HepG2 (cell line): ENCODE measurements at regions not wholly inside any gene's neighbourhood (a gene's known extent, or its start where the extent isn't known, plus 50 kb on each side); places are given as distances from the start of the nearest gene placed in this dataset.

Source experiments
- ATAC-seq: fragments of 200-7000 bp; cut with Tn5 transposase; 3 replicates; pipeline ENCODE4 v1.9.1; 2020; ENCODE audit warnings: mild to moderate bottlenecking, moderate library complexity
- BruUV-seq: library from RNA; stranded (reverse); fragments of 400-500 nt; replicated peaks from 2 replicates; lab custom pipeline; 2021; lab: Mats Ljungman, UMichigan
- CTCF ChIA-PET: fragments of 300-600 bp; formaldehyde crosslinking; extraction: SDS; loops from one replicate; lab custom pipeline; 2021; ENCODE audit warnings: low total read pairs, inconsistent platforms, low intra/inter-chr PET ratio; lab: Yijun Ruan, JAX
- POLR2A ChIA-PET: fragments of 350-600 bp; sonication (Branson Sonifier 250); formaldehyde crosslinking; loops from one replicate; lab custom pipeline; 2020; ENCODE audit warnings: antibody characterized with exemption, inconsistent platforms; lab: Yijun Ruan, JAX
- DNase-seq: peaks from one replicate; pipeline ENCODE4 v3.0.0-alpha.2; 2015; ENCODE audit warnings: low spot score
- FAIRE-seq: peaks from 3 replicates; lab custom pipeline; 2011; peaks lifted over from hg19 to GRCh38; lab: Jason Lieb, UNC
- H2AFZ ChIP-seq: one replicate; pipeline ENCODE4 v1.6.1; 2011; ENCODE audit warnings: low read length, inconsistent platforms
- H3K27ac ChIP-seq: fragments of 300-600 bp; 3 replicates; pipeline ENCODE4 v1.8.0; 2011; ENCODE audit warnings: mixed run types, mild to moderate bottlenecking, mixed read lengths, low read length, inconsistent platforms; ENCODE audit not compliant: insufficient read depth; ENCODE audit errors: extremely low read length
- H3K27me3 ChIP-seq, 2 experiments: fragments of 200-600 bp in 1 of 2; 2 replicates in 1 of 2; 3 replicates in 1 of 2; pipeline versions ENCODE4 v1.6.0 to v1.8.0; 2011; ENCODE audit warnings: low read length in 2 of 2, mild to moderate bottlenecking in 2 of 2, moderate library complexity in 2 of 2, inconsistent platforms in 1 of 2; ENCODE audit not compliant: insufficient read depth in 2 of 2, control insufficient read depth in 1 of 2
- H3K36me3 ChIP-seq, 2 experiments: fragments of 200-600 bp in 1 of 2; replicated peaks in 1 of 2; 2 replicates in 1 of 2; 3 replicates in 1 of 2; pipeline versions ENCODE4 v1.5.1 to v1.8.0; 2011; ENCODE audit warnings: low read length in 2 of 2, inconsistent platforms in 1 of 2; ENCODE audit not compliant: insufficient read depth in 2 of 2, control insufficient read depth in 1 of 2
- H3K4me1 ChIP-seq: 2 replicates; pipeline ENCODE4 v1.5.1; 2012; ENCODE audit warnings: low read length, inconsistent platforms; ENCODE audit not compliant: insufficient read depth
- H3K4me2 ChIP-seq: 2 replicates; pipeline ENCODE4 v1.6.0; 2011; ENCODE audit warnings: low read depth, low read length, inconsistent platforms
- H3K4me3 ChIP-seq, 3 experiments: fragments of 200-600 bp in 1 of 3; sonication (generic), shearing (Covaris generic) in 1 of 3; replicated peaks in 1 of 3; 2 replicates each; pipeline ENCODE4 v1.5.1; 2011 to 2016; ENCODE audit warnings: low read length in 3 of 3, inconsistent platforms in 2 of 3, low read depth in 2 of 3, mild to moderate bottlenecking in 2 of 3, control low read depth in 1 of 3, mixed read lengths in 1 of 3; ENCODE audit not compliant: insufficient read depth in 1 of 3
- H3K79me2 ChIP-seq: one replicate; pipeline ENCODE4 v1.6.1; 2011; ENCODE audit warnings: low read length, inconsistent platforms; ENCODE audit not compliant: insufficient read depth
- H3K9ac ChIP-seq: 2 replicates; pipeline ENCODE4 v1.6.0; 2011; ENCODE audit warnings: mild to moderate bottlenecking, low read depth, low read length, inconsistent platforms; ENCODE audit not compliant: insufficient read depth
- H3K9me3 ChIP-seq: 2 replicates; pipeline ENCODE4 v1.5.1; 2012; ENCODE audit warnings: mild to moderate bottlenecking, low read length
- H4K20me1 ChIP-seq: 2 replicates; pipeline ENCODE4 v1.6.0; 2011; ENCODE audit warnings: inconsistent platforms, mild to moderate bottlenecking, low read length, moderate library complexity; ENCODE audit not compliant: insufficient read depth
- ARHGAP35 ChIP-seq: sonication (generic); formaldehyde crosslinking; IDR thresholded peaks from 2 replicates; pipeline ENCODE4 v1.9.0; 2022; ENCODE audit warnings: mild to moderate bottlenecking, inconsistent platforms, moderate library complexity, missing genetic modification reagents, borderline replicate concordance
- CBFB ChIP-seq: sonication (generic); formaldehyde crosslinking; IDR thresholded peaks from 2 replicates; pipeline ENCODE4 v1.4.0; 2020; ENCODE audit warnings: missing genetic modification reagents
- CC2D1A ChIP-seq: sonication (generic); formaldehyde crosslinking; IDR thresholded peaks from 2 replicates; pipeline ENCODE4 v1.8.1; 2023; ENCODE audit warnings: mild to moderate bottlenecking, missing genetic modification reagents
- CHD4 ChIP-seq: fragments of 200-600 bp; sonication (generic); IDR thresholded peaks from 2 replicates; pipeline ENCODE4 v1.7.0; 2017; ENCODE audit warnings: mild to moderate bottlenecking, low read length, borderline replicate concordance
- CREM ChIP-seq, 2 experiments: sonication (generic) in 1 of 2; formaldehyde crosslinking in 1 of 2; IDR thresholded peaks; 2 replicates each; pipeline versions ENCODE4 v1.4.0 to v1.6.1; 2016 to 2020; ENCODE audit warnings: antibody characterized with exemption in 1 of 2, mild to moderate bottlenecking in 1 of 2, missing genetic modification reagents in 1 of 2
- EEA1 ChIP-seq: sonication (generic); formaldehyde crosslinking; IDR thresholded peaks from 2 replicates; pipeline ENCODE4 v1.5.1; 2020; ENCODE audit warnings: mild to moderate bottlenecking, missing genetic modification reagents, borderline replicate concordance
- KMT2B ChIP-seq: IDR thresholded peaks from 2 replicates; pipeline ENCODE4 v1.6.1; 2016; ENCODE audit warnings: missing genetic modification reagents, missing compliant biosample characterization
- TBX2 ChIP-seq: sonication (generic); formaldehyde crosslinking; IDR thresholded peaks from 2 replicates; pipeline ENCODE4 v1.5.0; 2020; ENCODE audit warnings: missing genetic modification reagents, mild to moderate bottlenecking, borderline replicate concordance
- TFDP2 ChIP-seq: sonication (generic); formaldehyde crosslinking; IDR thresholded peaks from 2 replicates; pipeline ENCODE4 v1.4.0; 2020; ENCODE audit warnings: missing genetic modification reagents
- ZNF317 ChIP-seq: sonication (generic); formaldehyde crosslinking; IDR thresholded peaks from 2 replicates; pipeline ENCODE4 v1.5.0; 2020; ENCODE audit warnings: mild to moderate bottlenecking, missing genetic modification reagents
- ZNF496 ChIP-seq: sonication (generic); formaldehyde crosslinking; IDR thresholded peaks from 2 replicates; pipeline ENCODE4 v1.8.1; 2023; ENCODE audit warnings: mild to moderate bottlenecking, moderate library complexity, missing genetic modification reagents; ENCODE audit not compliant: insufficient replicate concordance
- ZNF552 ChIP-seq: sonication (generic); formaldehyde crosslinking; IDR thresholded peaks from 2 replicates; pipeline ENCODE4 v1.9.0; 2022; ENCODE audit warnings: missing genetic modification reagents, mild to moderate bottlenecking, borderline replicate concordance
- ZNF558 ChIP-seq: sonication (generic); formaldehyde crosslinking; IDR thresholded peaks from 2 replicates; pipeline ENCODE4 v1.9.0; 2022; ENCODE audit warnings: mild to moderate bottlenecking, missing genetic modification reagents, borderline replicate concordance
- ZNF609 ChIP-seq: sonication (generic); formaldehyde crosslinking; IDR thresholded peaks from 2 replicates; pipeline ENCODE4 v1.4.0; 2020; ENCODE audit warnings: mild to moderate bottlenecking, missing genetic modification reagents, borderline replicate concordance
- ZNF639 ChIP-seq: conservative IDR thresholded peaks from 2 replicates; pipeline ENCODE4 v1.6.1; 2018; ENCODE audit warnings: missing genetic modification reagents
- WGBS: methylation state at CpG from one replicate; pipeline ENCODE4 v1.1.6; 2017; ENCODE audit warnings: low lambda C conversion rate; 5-methylcytosine and 5-hydroxymethylcytosine counted together
- in situ Hi-C: cut with HindIII; loops from 2 replicates; pipeline ENCODE4 v1.10.0; 2017; ENCODE audit warnings: low pct_unique_long_range_greater_than_20kb; ENCODE audit not compliant: extremely low pct_ligation_motif_present
- intact Hi-C: fragments of 100-400 bp; cut with micrococcal nuclease; formaldehyde crosslinking; loops from one replicate; pipeline ENCODE4 v1.10.0; 2022; ENCODE audit not compliant: unreplicated experiment

- TF ChIP-seq ZNF639 (CRISPR knock-in tag): no peak
- no peak for TF ChIP-seq ZNF609
- no peak for TF ChIP-seq ZNF552 (CRISPR knock-in tag)
- no peak for TF ChIP-seq ARHGAP35 (CRISPR knock-in tag)
These were observed 115.1 kb upstream of the CD180 start (continued) for GRCh38 chr5:67311701-67312100.

- no peak for DNase-seq
- CTCF ChIA-PET: no interaction called here
These were observed 114.6 kb upstream of the CD180 start for GRCh38 chr5:67311208-67311607.

More at GRCh38 chr5:67311208-67311607, 114.6 kb upstream of the CD180 start:
- POLR2A ChIA-PET: no interaction called here
- no peaks in the 10 kb centered on the region for H3K79me2 ChIP-seq
- H3K4me1 ChIP-seq: no peaks in the 10 kb centered on the region
- no peak overlapping the region for H3K4me3 ChIP-seq
- ATAC-seq (no peak), FAIRE-seq (no peak)
- no peaks in the 10 kb centered on the region for H3K9me3 ChIP-seq
- H4K20me1 ChIP-seq: no peaks in the 10 kb centered on the region
- 1% methylated on average over 2 of the region's 2 CpGs for WGBS
- no peak overlapping the region for H2AFZ ChIP-seq
- H3K36me3 ChIP-seq: no peaks in the 10 kb centered on the region
- no peak overlapping the region for H3K9ac ChIP-seq
- intact Hi-C loops (no loop called here), in situ Hi-C loops (no loop called here)
- BruUV-seq: no TSS peak
- TF ChIP-seq TFDP2 (CRISPR knock-in tag) (no peak), KMT2B (no peak), ZNF496 (CRISPR knock-in tag) (no peak), CC2D1A (CRISPR knock-in tag) (no peak), CREM (IDR thresholded peaks at IDR 0.05) (no peak), CREM (CRISPR knock-in tag; IDR thresholded peaks at IDR 0.05) (no peak), CHD4 (no peak), EEA1 (CRISPR knock-in tag) (no peak), TBX2 (CRISPR knock-in tag) (no peak), ZNF317 (CRISPR knock-in tag) (no peak), CBFB (CRISPR knock-in tag) (no peak), ZNF558 (no peak)
- H3K27ac ChIP-seq: no peak overlapping the region
- H3K27me3 ChIP-seq: no peaks in the 10 kb centered on the region; a peak in 1 of 5 replicates
- no peak overlapping the region for H3K4me2 ChIP-seq
